Neural cell (in vitro differentiated cells): ENCODE measurements at regions not wholly inside any gene's neighbourhood (a gene's known extent, or its start where the extent isn't known, plus 50 kb on each side); places are given as distances from the start of the nearest gene placed in this dataset.

Experiments
- SMC3 ChIP-seq: fragments of 450-650 bp; conservative IDR thresholded peaks from 2 replicates; pipeline ENCODE4 v1.6.1; 2014; ENCODE audit warnings: antibody characterized with exemption, mild to moderate bottlenecking, moderate library complexity; ENCODE audit not compliant: poor library complexity
- TF ChIP-seq, protein P1 (sequence below): fragments of 450-650 bp; IDR thresholded peaks from 2 replicates; pipeline ENCODE4 v1.5.1; 2014; ENCODE audit warnings: antibody characterized with exemption, mild to moderate bottlenecking, moderate library complexity; ENCODE audit not compliant: poor library complexity, severe bottlenecking

- TF ChIP-seq, protein P1, sequence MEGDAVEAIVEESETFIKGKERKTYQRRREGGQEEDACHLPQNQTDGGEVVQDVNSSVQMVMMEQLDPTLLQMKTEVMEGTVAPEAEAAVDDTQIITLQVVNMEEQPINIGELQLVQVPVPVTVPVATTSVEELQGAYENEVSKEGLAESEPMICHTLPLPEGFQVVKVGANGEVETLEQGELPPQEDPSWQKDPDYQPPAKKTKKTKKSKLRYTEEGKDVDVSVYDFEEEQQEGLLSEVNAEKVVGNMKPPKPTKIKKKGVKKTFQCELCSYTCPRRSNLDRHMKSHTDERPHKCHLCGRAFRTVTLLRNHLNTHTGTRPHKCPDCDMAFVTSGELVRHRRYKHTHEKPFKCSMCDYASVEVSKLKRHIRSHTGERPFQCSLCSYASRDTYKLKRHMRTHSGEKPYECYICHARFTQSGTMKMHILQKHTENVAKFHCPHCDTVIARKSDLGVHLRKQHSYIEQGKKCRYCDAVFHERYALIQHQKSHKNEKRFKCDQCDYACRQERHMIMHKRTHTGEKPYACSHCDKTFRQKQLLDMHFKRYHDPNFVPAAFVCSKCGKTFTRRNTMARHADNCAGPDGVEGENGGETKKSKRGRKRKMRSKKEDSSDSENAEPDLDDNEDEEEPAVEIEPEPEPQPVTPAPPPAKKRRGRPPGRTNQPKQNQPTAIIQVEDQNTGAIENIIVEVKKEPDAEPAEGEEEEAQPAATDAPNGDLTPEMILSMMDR = no peak
- no peak for TF ChIP-seq SMC3
Measured at GRCh38 chr4:56112377-56112776, 163.6 kb downstream of the CEP135 start.
